HCT116 (cell line): ENCODE measurements at regions not wholly inside any gene's neighbourhood (a gene's known extent, or its start where the extent isn't known, plus 50 kb on each side); places are given as distances from the start of the nearest gene placed in this dataset.

Experiments used
- ATAC-seq: fragments of 200-7000 bp; cut with Tn5 transposase; 2 replicates; pipeline ENCODE4 v1.9.1; 2020; ENCODE audit warnings: mild to moderate bottlenecking, moderate library complexity
- BruUV-seq: library from RNA; stranded (reverse); fragments of 400-500 nt; replicated peaks from 2 replicates; lab custom pipeline; 2021; lab: Mats Ljungman, UMichigan
- CTCF ChIA-PET: fragments of 300-600 bp; sonication (Branson Sonifier 250); formaldehyde crosslinking; loops from one replicate; lab custom pipeline; 2021; ENCODE audit warnings: antibody characterized with exemption; lab: Charles Lee
- POLR2A ChIA-PET: fragments of 300-600, 350-600 bp; sonication (Branson Sonifier 250); formaldehyde crosslinking; loops from one replicate; lab custom pipeline; 2021; ENCODE audit warnings: antibody characterized with exemption; lab: Charles Lee
- RAD21 ChIA-PET, 2 experiments: fragments of 300-600 bp; sonication (Branson Sonifier 250); formaldehyde crosslinking; loops; one replicate each; lab custom pipeline; 2023; ENCODE audit warnings: low total read pairs in 2 of 2; ENCODE audit not compliant: uncharacterized antibody in 2 of 2, unreplicated experiment in 2 of 2, low non-redundant PET in 1 of 2; lab: Charles Lee
- DNase-seq: peaks from one replicate; pipeline ENCODE4 v3.0.0-alpha.2; 2010; ENCODE audit warnings: low read depth, low spot score
- H2AFZ ChIP-seq: fragments of 200-600 bp; shearing (Covaris generic), sonication (generic); 2 replicates; pipeline ENCODE4 v1.6.1; 2017; ENCODE audit warnings: low read depth, mixed run types, mixed read lengths, antibody characterized with exemption, low read length; ENCODE audit not compliant: poor library complexity, severe bottlenecking
- H3K27ac ChIP-seq: 2 replicates; pipeline ENCODE4 v1.5.1; 2012; ENCODE audit warnings: low read depth, low read length
- H3K27me3 ChIP-seq: fragments of 200-600 bp; sonication (generic); 2 replicates; pipeline ENCODE4 v1.6.1; 2016; ENCODE audit warnings: mixed run types, low read length, mixed read lengths; ENCODE audit not compliant: insufficient read depth
- H3K36me3 ChIP-seq, 2 experiments: fragments of 200-500 bp in 1 of 2; fragments of 200-600 bp in 1 of 2; sonication (Bioruptor generic) in 1 of 2; sonication (generic) in 1 of 2; 2 replicates each; pipeline versions ENCODE4 v1.5.1 to v1.6.1; 2014 to 2016; ENCODE audit warnings: low read length in 2 of 2, inconsistent platforms in 1 of 2, mixed read lengths in 1 of 2, mixed run types in 1 of 2; ENCODE audit not compliant: insufficient read depth in 2 of 2, control insufficient read depth in 1 of 2
- H3K4me1 ChIP-seq, 2 experiments: fragments of 200-600 bp in 1 of 2; sonication (generic) in 1 of 2; 2 replicates each; pipeline versions ENCODE4 v1.5.1 to v1.6.1; 2012 to 2017; ENCODE audit warnings: low read length in 2 of 2, inconsistent platforms in 1 of 2, mild to moderate bottlenecking in 1 of 2, mixed read lengths in 1 of 2, mixed run types in 1 of 2, moderate library complexity in 1 of 2; ENCODE audit not compliant: insufficient read depth in 2 of 2, control insufficient read depth in 1 of 2
- H3K4me2 ChIP-seq: fragments of 200-600 bp; sonication (generic); 2 replicates; pipeline ENCODE4 v1.6.1; 2017; ENCODE audit warnings: mixed run types, low read length, mixed read lengths
- H3K4me3 ChIP-seq, 2 experiments: fragments of 200-600 bp in 1 of 2; sonication (generic) in 1 of 2; replicated peaks in 1 of 2; 2 replicates each; pipeline ENCODE4 v1.5.1; 2011 to 2016; ENCODE audit warnings: low read length in 2 of 2, control low read depth in 1 of 2, low read depth in 1 of 2, mild to moderate bottlenecking in 1 of 2, mixed read lengths in 1 of 2, mixed run types in 1 of 2
- H3K79me2 ChIP-seq: fragments of 200-600 bp; sonication (generic); 2 replicates; pipeline ENCODE4 v1.6.1; 2017; ENCODE audit warnings: mild to moderate bottlenecking, mixed run types, low read length, moderate library complexity, mixed read lengths; ENCODE audit not compliant: insufficient read depth
- H3K9ac ChIP-seq: fragments of 200-600 bp; sonication (generic); 2 replicates; pipeline ENCODE4 v1.6.1; 2016; ENCODE audit warnings: low read length, mixed read lengths
- H3K9me2 ChIP-seq: fragments of 200-600 bp; sonication (generic), shearing (Covaris generic); 2 replicates; pipeline ENCODE4 v1.6.1; 2017; ENCODE audit warnings: mixed run types, mild to moderate bottlenecking, moderate library complexity; ENCODE audit not compliant: insufficient read depth
- H3K9me3 ChIP-seq, 2 experiments: fragments of 200-500 bp in 1 of 2; fragments of 200-600 bp in 1 of 2; sonication (Bioruptor generic) in 1 of 2; sonication (generic) in 1 of 2; 2 replicates each; pipeline ENCODE4 v1.6.1; 2014 to 2017; ENCODE audit warnings: low read length in 2 of 2, mixed read lengths in 2 of 2, inconsistent platforms in 1 of 2, low read depth in 1 of 2, mild to moderate bottlenecking in 1 of 2, mixed run types in 1 of 2, moderate library complexity in 1 of 2; ENCODE audit not compliant: control insufficient read depth in 1 of 2, insufficient read depth in 1 of 2
- H4K20me1 ChIP-seq: fragments of 200-600 bp; sonication (generic), shearing (Covaris generic); 2 replicates; pipeline ENCODE4 v1.6.1; 2017; ENCODE audit warnings: mixed run types, mild to moderate bottlenecking, moderate library complexity; ENCODE audit not compliant: insufficient read depth
- ATF3 ChIP-seq: IDR thresholded peaks from 2 replicates; pipeline ENCODE4 v1.6.1; 2012
- CEBPB ChIP-seq: IDR thresholded peaks from 2 replicates; pipeline ENCODE4 v1.6.1; 2012; ENCODE audit warnings: low read depth
- EGR1 ChIP-seq: IDR thresholded peaks from 2 replicates; pipeline ENCODE4 v1.6.1; 2012; ENCODE audit warnings: low read depth
- EZH2 ChIP-seq: fragments of 200-600 bp; sonication (generic); IDR thresholded peaks from 2 replicates; pipeline ENCODE4 v1.6.1; 2017; ENCODE audit warnings: antibody characterized with exemption, mixed run types
- EZH2phosphoT487 ChIP-seq: fragments of 200-600 bp; IDR thresholded peaks from 2 replicates; pipeline ENCODE4 v1.6.1; 2018; ENCODE audit warnings: antibody characterized with exemption, borderline replicate concordance
- FOSL1 ChIP-seq: IDR thresholded peaks from 2 replicates; pipeline ENCODE4 v1.6.1; 2012; ENCODE audit warnings: low read depth
- JUND ChIP-seq: IDR thresholded peaks from 2 replicates; pipeline ENCODE4 v1.6.1; 2012
- RAD21 ChIP-seq: IDR thresholded peaks from 2 replicates; pipeline ENCODE4 v1.6.1; 2012; ENCODE audit warnings: low read depth, mild to moderate bottlenecking
- SIN3A ChIP-seq: IDR thresholded peaks from 2 replicates; pipeline ENCODE4 v1.6.1; 2012; ENCODE audit warnings: low read depth
- SRF ChIP-seq: IDR thresholded peaks from 2 replicates; pipeline ENCODE4 v1.6.1; 2012; ENCODE audit warnings: low read depth
- TCF7L2 ChIP-seq: IDR thresholded peaks from 2 replicates; pipeline ENCODE4 v1.7.0; 2011; ENCODE audit warnings: borderline replicate concordance, inconsistent platforms; ENCODE audit not compliant: insufficient read depth, insufficient read length; ENCODE audit errors: extremely low read depth
- ZFX ChIP-seq: fragments of 450-650 bp; IDR thresholded peaks from 2 replicates; pipeline ENCODE4 v1.6.1; 2017
- ZNF274 ChIP-seq: fragments of 200-500 bp; sonication (Bioruptor generic); IDR thresholded peaks from 2 replicates; pipeline ENCODE4 v1.6.1; 2014; ENCODE audit warnings: mild to moderate bottlenecking, low read depth, low read length, inconsistent platforms
- intact Hi-C: fragments of 100-400 bp; cut with micrococcal nuclease; formaldehyde crosslinking; loops from 2 replicates; pipeline ENCODE4 v1.10.0; 2022
- TF ChIP-seq, protein P1 (sequence below): IDR thresholded peaks from 2 replicates; pipeline ENCODE4 v1.6.1; 2011; ENCODE audit warnings: mild to moderate bottlenecking, low read length, moderate library complexity; ENCODE audit not compliant: insufficient replicate concordance; ENCODE audit errors: extremely low read depth
- TF ChIP-seq, protein P2 (sequence below): IDR thresholded peaks from 2 replicates; pipeline ENCODE4 v1.6.1; 2012; ENCODE audit warnings: low read depth

- Histone ChIP-seq H2AFZ (no peak overlapping the region), H3K27me3 (no peaks in the 10 kb centered on the region), H3K27ac (no peak overlapping the region), H3K36me3 (no peaks in the 10 kb centered on the region), H3K9me2 (no peaks in the 10 kb centered on the region), H4K20me1 (no peaks in the 10 kb centered on the region), H3K4me2 (no peak overlapping the region), H3K9ac (no peak overlapping the region), H3K4me3 (no peak overlapping the region), H3K79me2 (no peaks in the 10 kb centered on the region), H3K4me1 (no peaks in the 10 kb centered on the region), H3K9me3 (peaks cover 0 to 11% of the 10 kb centered on the region in 2 experiments; a peak in 2 of 4 replicates)
- intact Hi-C loops: no loop called here
- ChIA-PET CTCF (no interaction called here), POLR2A (no interaction called here), RAD21 (no interaction called here)
- BruUV-seq: no TSS peak
- ATAC-seq: no peak
- DNase-seq: no peak
- TF ChIP-seq EZH2: no peak
Measured at GRCh38 chr5:23319901-23320300, 187.5 kb upstream of the PRDM9 start.

DNA sequence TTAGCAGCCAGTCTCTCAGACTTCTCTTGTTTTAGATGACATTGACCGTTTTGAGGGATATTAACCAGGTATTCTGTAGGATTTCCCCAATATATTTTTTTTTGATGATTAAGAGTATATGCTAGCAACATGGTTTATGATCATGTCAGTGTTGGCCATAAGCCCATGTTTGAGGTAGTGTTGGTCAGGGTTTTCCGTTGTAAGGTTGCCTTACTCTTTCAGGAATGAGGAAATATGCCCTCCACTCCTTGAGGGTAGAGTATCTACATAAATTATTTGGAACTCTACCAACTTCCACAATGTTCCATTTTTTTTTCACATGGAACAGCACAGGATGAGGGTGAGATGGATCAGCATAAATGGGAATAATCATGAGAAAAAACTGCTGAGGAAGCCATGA, 188.4 kb upstream of the PRDM9 start:
- H3K36me3 ChIP-seq: no peaks in the 10 kb centered on the region
- no peak overlapping the region for H3K4me2 ChIP-seq
- H3K9me3 ChIP-seq: peaks cover 0 to 12% of the 10 kb centered on the region in 2 experiments; a peak in 2 of 4 replicates
- ChIA-PET POLR2A (no interaction called here), RAD21 (no interaction called here), CTCF (no interaction called here)
- no peak overlapping the region for H3K4me3 ChIP-seq
- no peaks in the 10 kb centered on the region for H4K20me1 ChIP-seq
- no peaks in the 10 kb centered on the region for H3K4me1 ChIP-seq
- H3K27me3 ChIP-seq: no peaks in the 10 kb centered on the region
- H2AFZ ChIP-seq: no peak overlapping the region
- H3K9me2 ChIP-seq: no peaks in the 10 kb centered on the region
- TF ChIP-seq, protein P1, sequence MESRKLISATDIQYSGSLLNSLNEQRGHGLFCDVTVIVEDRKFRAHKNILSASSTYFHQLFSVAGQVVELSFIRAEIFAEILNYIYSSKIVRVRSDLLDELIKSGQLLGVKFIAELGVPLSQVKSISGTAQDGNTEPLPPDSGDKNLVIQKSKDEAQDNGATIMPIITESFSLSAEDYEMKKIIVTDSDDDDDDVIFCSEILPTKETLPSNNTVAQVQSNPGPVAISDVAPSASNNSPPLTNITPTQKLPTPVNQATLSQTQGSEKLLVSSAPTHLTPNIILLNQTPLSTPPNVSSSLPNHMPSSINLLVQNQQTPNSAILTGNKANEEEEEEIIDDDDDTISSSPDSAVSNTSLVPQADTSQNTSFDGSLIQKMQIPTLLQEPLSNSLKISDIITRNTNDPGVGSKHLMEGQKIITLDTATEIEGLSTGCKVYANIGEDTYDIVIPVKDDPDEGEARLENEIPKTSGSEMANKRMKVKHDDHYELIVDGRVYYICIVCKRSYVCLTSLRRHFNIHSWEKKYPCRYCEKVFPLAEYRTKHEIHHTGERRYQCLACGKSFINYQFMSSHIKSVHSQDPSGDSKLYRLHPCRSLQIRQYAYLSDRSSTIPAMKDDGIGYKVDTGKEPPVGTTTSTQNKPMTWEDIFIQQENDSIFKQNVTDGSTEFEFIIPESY: no peak
- TF ChIP-seq CEBPB (no peak), SRF (no peak), EGR1 (no peak), RAD21 (no peak), ZFX (no peak), SIN3A (no peak), ZNF274 (no peak), TCF7L2 (no peak), EZH2phosphoT487 (no peak), EZH2 (no peak), ATF3 (no peak), FOSL1 (no peak), JUND (no peak)
- TF ChIP-seq, protein P2, sequence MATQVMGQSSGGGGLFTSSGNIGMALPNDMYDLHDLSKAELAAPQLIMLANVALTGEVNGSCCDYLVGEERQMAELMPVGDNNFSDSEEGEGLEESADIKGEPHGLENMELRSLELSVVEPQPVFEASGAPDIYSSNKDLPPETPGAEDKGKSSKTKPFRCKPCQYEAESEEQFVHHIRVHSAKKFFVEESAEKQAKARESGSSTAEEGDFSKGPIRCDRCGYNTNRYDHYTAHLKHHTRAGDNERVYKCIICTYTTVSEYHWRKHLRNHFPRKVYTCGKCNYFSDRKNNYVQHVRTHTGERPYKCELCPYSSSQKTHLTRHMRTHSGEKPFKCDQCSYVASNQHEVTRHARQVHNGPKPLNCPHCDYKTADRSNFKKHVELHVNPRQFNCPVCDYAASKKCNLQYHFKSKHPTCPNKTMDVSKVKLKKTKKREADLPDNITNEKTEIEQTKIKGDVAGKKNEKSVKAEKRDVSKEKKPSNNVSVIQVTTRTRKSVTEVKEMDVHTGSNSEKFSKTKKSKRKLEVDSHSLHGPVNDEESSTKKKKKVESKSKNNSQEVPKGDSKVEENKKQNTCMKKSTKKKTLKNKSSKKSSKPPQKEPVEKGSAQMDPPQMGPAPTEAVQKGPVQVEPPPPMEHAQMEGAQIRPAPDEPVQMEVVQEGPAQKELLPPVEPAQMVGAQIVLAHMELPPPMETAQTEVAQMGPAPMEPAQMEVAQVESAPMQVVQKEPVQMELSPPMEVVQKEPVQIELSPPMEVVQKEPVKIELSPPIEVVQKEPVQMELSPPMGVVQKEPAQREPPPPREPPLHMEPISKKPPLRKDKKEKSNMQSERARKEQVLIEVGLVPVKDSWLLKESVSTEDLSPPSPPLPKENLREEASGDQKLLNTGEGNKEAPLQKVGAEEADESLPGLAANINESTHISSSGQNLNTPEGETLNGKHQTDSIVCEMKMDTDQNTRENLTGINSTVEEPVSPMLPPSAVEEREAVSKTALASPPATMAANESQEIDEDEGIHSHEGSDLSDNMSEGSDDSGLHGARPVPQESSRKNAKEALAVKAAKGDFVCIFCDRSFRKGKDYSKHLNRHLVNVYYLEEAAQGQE: no peak
- no peak overlapping the region for H3K9ac ChIP-seq
- BruUV-seq: no TSS peak
- H3K79me2 ChIP-seq: no peaks in the 10 kb centered on the region
- DNase-seq (no peak), ATAC-seq (no peak)
- H3K27ac ChIP-seq: no peak overlapping the region
- intact Hi-C loops: no loop called here
